ENCODE measurements at regions not wholly inside any gene's neighbourhood (a gene's known extent, or its start where the extent isn't known, plus 50 kb on each side); places are given as distances from the start of the nearest gene placed in this dataset.

GRCh38 chr17:54466875-54467274 lies 433.8 kb upstream of the TOM1L1 start:
- CTCF ChIA-PET (ENCODE audit: partially characterized antibody) = no interaction called here

More at GRCh38 chr17:54466875-54467274, 433.8 kb upstream of the TOM1L1 start:
- H3K23me2 ChIP-seq (ENCODE audit: low read depth, low read length) = no peaks in the 10 kb centered on the region
- DNase-seq (ENCODE audit: low read depth in 1 of 2, low spot score in 2 of 2) = no peak
- peaks cover 5 to 12% of the 10 kb centered on the region in 2 experiments; a peak in 3 of 4 replicates for H3K9me3 ChIP-seq (ENCODE audit: insufficient read depth in 2 of 2, low read depth in 1 of 2, low read length in 1 of 2)
- no peaks in the 10 kb centered on the region for H3K36me3 ChIP-seq (ENCODE audit: control insufficient read depth in 2 of 4, insufficient read depth in 4 of 4, low read length in 3 of 4)
- no peak overlapping the region for H2BK15ac ChIP-seq (ENCODE audit: low read length)
- H4K8ac ChIP-seq (ENCODE audit: extremely low read depth, insufficient read depth, low read length) = no peak overlapping the region
- no peak overlapping the region for H4K5ac ChIP-seq (ENCODE audit: insufficient read length, low read depth, low read length)
- H3K79me1 ChIP-seq (ENCODE audit: low read depth, low read length) = no peaks in the 10 kb centered on the region
- POLR2A ChIA-PET (ENCODE audit: partially characterized antibody) = no interaction called here
- no peak overlapping the region for H2BK12ac ChIP-seq (ENCODE audit: low read depth, low read length)
- no peak overlapping the region for H3K23ac ChIP-seq (ENCODE audit: insufficient read length)
- H2BK5ac ChIP-seq (ENCODE audit: low read depth, low read length) = no peak overlapping the region
- H3K79me2 ChIP-seq (ENCODE audit: control insufficient read depth in 1 of 2, insufficient read depth in 2 of 2, low read length in 2 of 2) = no peaks in the 10 kb centered on the region
- H3K4me1 ChIP-seq (replicated peaks in 1 of 4; ENCODE audit: control insufficient read depth in 3 of 4, insufficient read depth in 4 of 4, low read length in 3 of 4) = no peaks in the 10 kb centered on the region
- no peak overlapping the region for H2AFZ ChIP-seq (ENCODE audit: low read length)
- no peak overlapping the region for H3K4ac ChIP-seq (replicated peaks; ENCODE audit: insufficient read length, low read depth, low read length)
- no peak overlapping the region for H4K91ac ChIP-seq (replicated peaks; ENCODE audit: insufficient read length, low read length)
- H3K9ac ChIP-seq (replicated peaks in 1 of 4; ENCODE audit: extremely low read depth in 1 of 4, low read depth in 3 of 4, low read length in 3 of 4) = no peak overlapping the region
- no peak overlapping the region for H2BK20ac ChIP-seq (ENCODE audit: low read length)
- no peak for FAIRE-seq
- 89% methylated on average over 1 of the region's 1 CpG; no CpG with 5 or more reads in 1 of the 2 experiments for WGBS, 2 experiments (ENCODE audit: extremely low coverage in 1 of 2, insufficient coverage in 1 of 2, insufficient read length in 1 of 2, insufficient replicate concordance in 2 of 2, low coverage in 1 of 2, low lambda C conversion rate in 2 of 2, missing lambda C conversion rate in 1 of 2)
- H3K14ac ChIP-seq (ENCODE audit: insufficient read length) = no peak overlapping the region
- H4K20me1 ChIP-seq (replicated peaks in 1 of 2; ENCODE audit: control insufficient read depth in 1 of 2, insufficient read depth in 2 of 2, low read length in 2 of 2) = no peaks in the 10 kb centered on the region
- TF ChIP-seq POLR2A (IDR thresholded peaks at IDR 0.05; ENCODE audit: control extremely low read depth in 1 of 2, low read depth in 2 of 2, low read length in 2 of 2) (no peak), KDM5A (IDR thresholded peaks at IDR 0.05; ENCODE audit: low read length) (no peak), EP300 (IDR thresholded peaks at IDR 0.05; ENCODE audit: borderline replicate concordance in 1 of 2, low read depth in 2 of 2, low read length in 2 of 2) (no peak), RXRA (IDR thresholded peaks at IDR 0.05; ENCODE audit: insufficient read depth, low read depth, low read length) (no peak), RNF2 (IDR thresholded peaks at IDR 0.05; ENCODE audit: borderline replicate concordance, low read depth, low read length, missing control alignments, poor library complexity, severe bottlenecking) (no peak), CBX5 (IDR thresholded peaks at IDR 0.05; ENCODE audit: low read depth, low read length) (no peak), TCF12 (IDR thresholded peaks at IDR 0.05; ENCODE audit: low read depth, low read length) (no peak), SP1 (IDR thresholded peaks at IDR 0.05; ENCODE audit: low read depth, low read length) (no peak), NANOG (IDR thresholded peaks at IDR 0.05; ENCODE audit: insufficient read depth, low read depth, low read length, poor library complexity, severe bottlenecking) (no peak), CTBP2 (IDR thresholded peaks at IDR 0.05; ENCODE audit: borderline replicate concordance, insufficient read depth, insufficient read length, low read length) (no peak), BACH1 (IDR thresholded peaks at IDR 0.05; ENCODE audit: low read length) (no peak), SUZ12 (IDR thresholded peaks at IDR 0.05; ENCODE audit: low read length) (no peak), TBP (IDR thresholded peaks at IDR 0.05; ENCODE audit: low read depth, low read length) (no peak)
- no peaks in the 10 kb centered on the region for H3K27me3 ChIP-seq (replicated peaks in 1 of 4; ENCODE audit: control insufficient read depth in 3 of 4, extremely low read depth in 1 of 4, insufficient read depth in 3 of 4, low read length in 3 of 4)
- no peak overlapping the region for H3K27ac ChIP-seq (ENCODE audit: low read depth, low read length)
- no peak overlapping the region for H3K18ac ChIP-seq (ENCODE audit: extremely low read depth, low read length)
- no peak overlapping the region for H3K4me2 ChIP-seq (ENCODE audit: insufficient read depth in 1 of 2, low read depth in 2 of 2, low read length in 2 of 2)
- H3K4me3 ChIP-seq (ENCODE audit: extremely low read depth in 1 of 4, insufficient read depth in 2 of 4, low read depth in 3 of 4, low read length in 4 of 4) = no peak overlapping the region
- no peak overlapping the region for H2BK120ac ChIP-seq (replicated peaks; ENCODE audit: low read depth, low read length)
- H3K56ac ChIP-seq (replicated peaks; ENCODE audit: insufficient read length, low read depth, low read length) = no peak overlapping the region
- H2AK5ac ChIP-seq (ENCODE audit: low read depth, low read length) = no peak overlapping the region
